ENCODE measurements at regions not wholly inside any gene's neighbourhood (a gene's known extent, or its start where the extent isn't known, plus 50 kb on each side); places are given as distances from the start of the nearest gene placed in this dataset.

DNA sequence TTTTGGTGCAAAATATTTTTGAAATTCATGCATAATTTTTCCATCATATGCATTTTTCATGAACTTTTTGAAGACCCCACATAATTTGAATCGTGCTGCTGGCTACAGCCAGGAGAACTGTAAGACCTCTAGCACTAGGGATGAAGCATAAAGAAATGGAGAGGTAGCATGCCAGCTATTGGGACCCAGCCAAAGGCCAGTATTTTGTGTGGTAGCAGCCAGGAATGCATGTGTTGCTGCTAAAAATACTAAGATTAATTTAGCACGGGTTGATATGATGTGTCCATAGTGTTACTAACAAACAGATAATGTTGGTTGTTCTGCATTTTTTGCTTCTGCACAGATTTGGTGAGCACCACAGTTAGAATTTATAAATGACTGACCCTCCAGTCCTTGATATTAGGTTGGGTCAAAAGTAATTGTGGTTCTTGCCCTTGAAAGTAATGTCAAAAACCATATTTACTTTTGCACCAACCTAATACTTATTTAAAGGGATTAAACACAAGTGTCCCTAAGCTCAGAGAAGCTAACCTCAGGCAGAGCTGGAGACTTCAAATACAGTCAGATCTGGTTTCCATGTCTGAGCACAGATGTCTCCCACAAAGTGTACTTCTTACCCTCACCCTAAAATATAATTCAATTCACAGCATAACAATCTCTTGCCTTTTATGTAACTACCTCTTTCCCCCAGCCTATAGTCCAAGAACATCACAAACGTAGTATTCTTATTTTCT lies 54.1 kb upstream of the NPSR1 start:
- no peak for DNase-seq (ENCODE audit: low read depth)

Measured in activated T-helper 9 cell treated with anti-CD3 and anti-CD28 coated beads, Interleukin-2, amount 50 U/mL, for 16 hours (primary cell).